Endothelial cell (in vitro differentiated cells): ENCODE measurements at regions not wholly inside any gene's neighbourhood (a gene's known extent, or its start where the extent isn't known, plus 50 kb on each side); places are given as distances from the start of the nearest gene placed in this dataset.

ENCODE experiments used
- DNase-seq: peaks from one replicate; pipeline ENCODE4 v3.0.0; 2021; ENCODE audit warnings: low spot score
- H3K27ac Mint-ChIP-seq: one replicate; pipeline ENCODE4 v1.8.0; 2021; ENCODE audit warnings: mixed read lengths, inconsistent platforms; ENCODE audit not compliant: unreplicated experiment
- H3K27me3 Mint-ChIP-seq: one replicate; pipeline ENCODE4 v1.8.0; 2021; ENCODE audit warnings: mild to moderate bottlenecking, moderate library complexity, mixed read lengths, inconsistent platforms; ENCODE audit not compliant: unreplicated experiment
- H3K36me3 Mint-ChIP-seq: one replicate; pipeline ENCODE4 v1.8.0; 2021; ENCODE audit warnings: mild to moderate bottlenecking, low read depth, mixed read lengths, inconsistent platforms; ENCODE audit not compliant: unreplicated experiment
- H3K4me1 Mint-ChIP-seq: one replicate; pipeline ENCODE4 v1.8.0; 2021; ENCODE audit warnings: mild to moderate bottlenecking, mixed read lengths, inconsistent platforms; ENCODE audit not compliant: unreplicated experiment
- H3K4me3 Mint-ChIP-seq: one replicate; pipeline ENCODE4 v1.8.0; 2021; ENCODE audit warnings: mild to moderate bottlenecking, mixed read lengths, inconsistent platforms; ENCODE audit not compliant: unreplicated experiment
- H3K9me3 Mint-ChIP-seq: one replicate; pipeline ENCODE4 v1.8.0; 2021; ENCODE audit warnings: mixed read lengths, inconsistent platforms; ENCODE audit not compliant: unreplicated experiment
- CTCF ChIP-seq: fragments of 200-600 bp; sonication (generic); IDR thresholded peaks from one replicate; pipeline ENCODE4 v1.5.0; 2021; ENCODE audit warnings: antibody characterized with exemption; ENCODE audit not compliant: unreplicated experiment

- H3K27ac Mint-ChIP-seq, result no peak overlapping the region
- no peaks in the 10 kb centered on the region for H3K36me3 Mint-ChIP-seq
- DNase-seq, result no peak
- no peak overlapping the region for H3K4me3 Mint-ChIP-seq
- TF ChIP-seq CTCF, result no peak
- no peaks in the 10 kb centered on the region for H3K9me3 Mint-ChIP-seq
- H3K4me1 Mint-ChIP-seq, result no peaks in the 10 kb centered on the region
- H3K27me3 Mint-ChIP-seq, result no peaks in the 10 kb centered on the region
These were observed 256.5 kb upstream of the NT5E start for GRCh38 chr6:85193339-85193738.

GRCh38 chr6:85192596-85192995 lies 257.3 kb upstream of the NT5E start:
- no peak for DNase-seq
- H3K4me3 Mint-ChIP-seq, result no peak overlapping the region
- TF ChIP-seq CTCF, result no peak

GRCh38 chr6:85192186-85192585 lies 257.7 kb upstream of the NT5E start:
- Mint-ChIP-seq H3K4me1 (no peaks in the 10 kb centered on the region), H3K4me3 (no peak overlapping the region), H3K27me3 (no peaks in the 10 kb centered on the region), H3K9me3 (no peaks in the 10 kb centered on the region), H3K27ac (no peak overlapping the region), H3K36me3 (no peaks in the 10 kb centered on the region)
- no peak for DNase-seq
- TF ChIP-seq CTCF, result no peak

More at GRCh38 chr6:85192596-85192995, 257.3 kb upstream of the NT5E start:
- Mint-ChIP-seq H3K27me3 (no peaks in the 10 kb centered on the region), H3K27ac (no peak overlapping the region), H3K9me3 (no peaks in the 10 kb centered on the region), H3K4me1 (no peaks in the 10 kb centered on the region), H3K36me3 (no peaks in the 10 kb centered on the region)

- DNase-seq, result no peak
- no peak overlapping the region for H3K4me3 Mint-ChIP-seq
- H3K9me3 Mint-ChIP-seq, result no peaks in the 10 kb centered on the region
- no peaks in the 10 kb centered on the region for H3K27me3 Mint-ChIP-seq
- H3K4me1 Mint-ChIP-seq, result peaks cover under 1% of the 10 kb centered on the region
- TF ChIP-seq CTCF, result no peak
- H3K27ac Mint-ChIP-seq, result no peak overlapping the region
- H3K36me3 Mint-ChIP-seq, result no peaks in the 10 kb centered on the region
These were observed 258.2 kb upstream of the NT5E start for GRCh38 chr6:85191656-85192055.

GRCh38 chr6:85186546-85187175 lies 263.2 kb upstream of the NT5E start:
- TF ChIP-seq CTCF, result no peak
- no peaks in the 10 kb centered on the region for H3K9me3 Mint-ChIP-seq
- no peak overlapping the region for H3K27ac Mint-ChIP-seq
- peaks cover 2% of the 10 kb centered on the region for H3K4me1 Mint-ChIP-seq
- peaks cover 1% of the 10 kb centered on the region for H3K27me3 Mint-ChIP-seq
- H3K4me3 Mint-ChIP-seq, result no peak overlapping the region
- no peak for DNase-seq
- H3K36me3 Mint-ChIP-seq, result no peaks in the 10 kb centered on the region
